ENCODE measurements at regions not wholly inside any gene's neighbourhood (a gene's known extent, or its start where the extent isn't known, plus 50 kb on each side); places are given as distances from the start of the nearest gene placed in this dataset.

GRCh38 chr18:78805840-78806239 is 173.8 kb upstream of the SALL3 start:
- Histone ChIP-seq H3K27me3 (ENCODE audit: control insufficient read depth, insufficient read depth, low read length) (no peaks in the 10 kb centered on the region), H3K4me3 (ENCODE audit: low read depth, low read length) (no peak overlapping the region), H3K36me3 (ENCODE audit: control insufficient read depth, insufficient read depth, low read length) (no peaks in the 10 kb centered on the region)
- TF ChIP-seq CTCF (IDR thresholded peaks at IDR 0.05; ENCODE audit: insufficient read depth, low read depth, low read length): no peak
- CTCF ChIA-PET: no interaction called here
- POLR2A ChIA-PET: no interaction called here
- DNase-seq (ENCODE audit: low read depth): no peak

- H3K27me3 ChIP-seq (ENCODE audit: control insufficient read depth, insufficient read depth, low read length): no peaks in the 10 kb centered on the region
- ChIA-PET CTCF (no interaction called here), POLR2A (no interaction called here)
- H3K4me3 ChIP-seq (ENCODE audit: low read depth, low read length): no peak overlapping the region
- no peaks in the 10 kb centered on the region for H3K36me3 ChIP-seq (ENCODE audit: control insufficient read depth, insufficient read depth, low read length)
- no peak for TF ChIP-seq CTCF (IDR thresholded peaks at IDR 0.05; ENCODE audit: insufficient read depth, low read depth, low read length)
- DNase-seq (ENCODE audit: low read depth): no peak
Observed at GRCh38 chr18:78807668-78808067, 171.9 kb upstream of the SALL3 start.

GRCh38 chr18:78809845-78810244 is 169.8 kb upstream of the SALL3 start:
- POLR2A ChIA-PET: no interaction called here
- CTCF ChIA-PET: no interaction called here
- Histone ChIP-seq H3K4me3 (ENCODE audit: low read depth, low read length) (no peak overlapping the region), H3K27me3 (ENCODE audit: control insufficient read depth, insufficient read depth, low read length) (no peaks in the 10 kb centered on the region), H3K36me3 (ENCODE audit: control insufficient read depth, insufficient read depth, low read length) (no peaks in the 10 kb centered on the region)
- no peak for TF ChIP-seq CTCF (IDR thresholded peaks at IDR 0.05; ENCODE audit: insufficient read depth, low read depth, low read length)
- DNase-seq (ENCODE audit: low read depth): no peak

GRCh38 chr18:78810706-78811105 is 168.9 kb upstream of the SALL3 start:
- POLR2A ChIA-PET: no interaction called here
- no peak overlapping the region for H3K4me3 ChIP-seq (ENCODE audit: low read depth, low read length)
- CTCF ChIA-PET: no interaction called here
- DNase-seq (ENCODE audit: low read depth): no peak
- H3K27me3 ChIP-seq (ENCODE audit: control insufficient read depth, insufficient read depth, low read length): no peaks in the 10 kb centered on the region
- no peaks in the 10 kb centered on the region for H3K36me3 ChIP-seq (ENCODE audit: control insufficient read depth, insufficient read depth, low read length)
- no peak for TF ChIP-seq CTCF (IDR thresholded peaks at IDR 0.05; ENCODE audit: insufficient read depth, low read depth, low read length)

- ChIA-PET CTCF (no interaction called here), POLR2A (no interaction called here)
- Histone ChIP-seq H3K4me3 (ENCODE audit: low read depth, low read length) (no peak overlapping the region), H3K27me3 (ENCODE audit: control insufficient read depth, insufficient read depth, low read length) (no peaks in the 10 kb centered on the region), H3K36me3 (ENCODE audit: control insufficient read depth, insufficient read depth, low read length) (no peaks in the 10 kb centered on the region)
- no peak for DNase-seq (ENCODE audit: low read depth)
- TF ChIP-seq CTCF (IDR thresholded peaks at IDR 0.05; ENCODE audit: insufficient read depth, low read depth, low read length): no peak
Observed at GRCh38 chr18:78812067-78812466, 167.6 kb upstream of the SALL3 start.
